HepG2 (cell line): ENCODE measurements at regions not wholly inside any gene's neighbourhood (a gene's known extent, or its start where the extent isn't known, plus 50 kb on each side); places are given as distances from the start of the nearest gene placed in this dataset.

Experiments
- CBX5 ChIP-seq: sonication (generic); formaldehyde crosslinking; IDR thresholded peaks from 2 replicates; pipeline ENCODE4 v1.4.0; 2020; ENCODE audit warnings: missing genetic modification reagents, borderline replicate concordance
- FOXK2 ChIP-seq: fragments of 450-650 bp; IDR thresholded peaks from 2 replicates; pipeline ENCODE4 v1.6.1; 2016
- FOXO1 ChIP-seq: sonication (generic); formaldehyde crosslinking; IDR thresholded peaks from 2 replicates; pipeline ENCODE4 v1.4.0; 2020; ENCODE audit warnings: missing genetic modification reagents
- GATAD1 ChIP-seq: IDR thresholded peaks from 2 replicates; pipeline ENCODE4 v1.6.1; 2016; ENCODE audit warnings: missing genetic modification reagents, missing compliant biosample characterization
- KMT2A ChIP-seq: sonication (generic); formaldehyde crosslinking; IDR thresholded peaks from 2 replicates; pipeline ENCODE4 v1.4.0; 2020; ENCODE audit warnings: missing genetic modification reagents
- MATR3 ChIP-seq: sonication (generic); formaldehyde crosslinking; IDR thresholded peaks from 2 replicates; pipeline ENCODE4 v1.4.0; 2020; ENCODE audit warnings: missing genetic modification reagents
- MTA3 ChIP-seq: sonication (generic); formaldehyde crosslinking; IDR thresholded peaks from 2 replicates; pipeline ENCODE4 v1.4.0; 2020; ENCODE audit warnings: missing genetic modification reagents
- NCOA1 ChIP-seq: sonication (generic); formaldehyde crosslinking; IDR thresholded peaks from 2 replicates; pipeline ENCODE4 v1.9.0; 2021; ENCODE audit warnings: missing genetic modification reagents
- POGZ ChIP-seq: sonication (generic); formaldehyde crosslinking; IDR thresholded peaks from 2 replicates; pipeline ENCODE4 v1.4.0; 2020; ENCODE audit warnings: mild to moderate bottlenecking, missing genetic modification reagents
- POLR2A ChIP-seq, 2 experiments: IDR thresholded peaks; 2 replicates each; pipeline ENCODE4 v1.6.1; 2011; ENCODE audit warnings: low read depth in 2 of 2, low read length in 2 of 2, mild to moderate bottlenecking in 1 of 2, moderate library complexity in 1 of 2; ENCODE audit not compliant: insufficient read depth in 1 of 2
- RNF2 ChIP-seq: fragments of 450-650 bp; conservative IDR thresholded peaks from 2 replicates; pipeline ENCODE4 v1.6.1; 2016; ENCODE audit warnings: low read depth
- TEAD3 ChIP-seq: optimal IDR thresholded peaks from 2 replicates; pipeline ENCODE3; 2016; ENCODE audit warnings: borderline replicate concordance
- ZNF121 ChIP-seq: sonication (generic); formaldehyde crosslinking; IDR thresholded peaks from 2 replicates; pipeline ENCODE4 v1.5.0; 2020; ENCODE audit warnings: mild to moderate bottlenecking, missing genetic modification reagents
- ZNF124 ChIP-seq: sonication (generic); formaldehyde crosslinking; IDR thresholded peaks from 2 replicates; pipeline ENCODE4 v1.4.0; 2020; ENCODE audit warnings: missing genetic modification reagents
- ZNF44 ChIP-seq: sonication (generic); formaldehyde crosslinking; IDR thresholded peaks from 2 replicates; pipeline ENCODE4 v1.5.1; 2020; ENCODE audit warnings: mild to moderate bottlenecking, missing genetic modification reagents
- ZNF556 ChIP-seq: sonication (generic); formaldehyde crosslinking; IDR thresholded peaks from 2 replicates; pipeline ENCODE4 v1.4.0; 2020; ENCODE audit warnings: mild to moderate bottlenecking, missing genetic modification reagents, borderline replicate concordance
- ZNF557 ChIP-seq: sonication (generic); formaldehyde crosslinking; IDR thresholded peaks from 2 replicates; pipeline ENCODE4 v1.4.0; 2020; ENCODE audit warnings: missing genetic modification reagents
- ZNF572 ChIP-seq: sonication (generic); formaldehyde crosslinking; IDR thresholded peaks from 2 replicates; pipeline ENCODE4 v1.5.1; 2020; ENCODE audit warnings: mild to moderate bottlenecking, missing genetic modification reagents
- TF ChIP-seq, protein P1 (sequence below): sonication (generic); formaldehyde crosslinking; IDR thresholded peaks from 2 replicates; pipeline ENCODE4 v1.5.1; 2020; ENCODE audit warnings: mild to moderate bottlenecking, missing genetic modification reagents, moderate library complexity
- TF ChIP-seq, protein P2 (sequence below): sonication (generic); formaldehyde crosslinking; IDR thresholded peaks from 2 replicates; pipeline ENCODE4 v1.5.0; 2020; ENCODE audit warnings: mild to moderate bottlenecking, missing genetic modification reagents, borderline replicate concordance
- TF ChIP-seq, protein P3 (sequence below): sonication (generic); formaldehyde crosslinking; IDR thresholded peaks from 2 replicates; pipeline ENCODE4 v1.4.0; 2020; ENCODE audit warnings: missing genetic modification reagents, borderline replicate concordance
- TF ChIP-seq, protein P4 (sequence below): sonication (generic); formaldehyde crosslinking; IDR thresholded peaks from 2 replicates; pipeline ENCODE4 v1.4.0; 2020; ENCODE audit warnings: mild to moderate bottlenecking, missing genetic modification reagents

DNA sequence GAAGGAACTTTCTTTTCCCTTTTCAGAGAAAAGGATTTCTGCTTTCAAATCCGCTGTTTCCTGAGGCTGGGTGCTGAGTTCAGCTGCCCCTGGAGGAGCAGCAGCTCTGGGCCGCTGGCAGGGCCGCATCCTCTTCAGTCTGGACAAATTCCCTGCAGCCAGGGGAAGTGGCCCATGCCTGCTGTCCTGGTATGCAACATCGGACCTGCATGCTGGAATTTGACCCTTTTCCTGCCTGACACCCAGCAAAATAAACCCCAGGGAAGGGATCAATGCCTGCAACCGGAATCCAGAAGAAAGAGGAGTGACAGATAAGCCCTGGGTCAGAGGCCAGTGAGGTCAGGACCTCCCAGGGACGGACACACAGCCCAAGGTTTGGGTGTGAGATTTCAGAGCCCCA, 54.1 kb upstream of the LINC01488 start (continued):
- peak in 1 of 2 experiments; percentile 50; a peak in 2 of 4 replicates for TF ChIP-seq POLR2A (IDR thresholded peaks at IDR 0.05; ENCODE audit: insufficient read depth in 1 of 2, low read depth in 2 of 2, low read length in 2 of 2)
- TF ChIP-seq FOXO1 (CRISPR knock-in tag), result peak; percentile 88; the same call in 1 of the 2 replicates
- no peak for TF ChIP-seq RNF2
- peak; percentile 99 for TF ChIP-seq ZNF556 (CRISPR knock-in tag)
- 0 out of 2 replicates have a peak, but pooled peaks have one; percentile 48 for TF ChIP-seq ZNF44
- peak; percentile 87; the same call in 1 of the 2 replicates for TF ChIP-seq CBX5 (CRISPR knock-in tag)
- peak; percentile 39; the same call in 1 of the 2 replicates for TF ChIP-seq NCOA1 (CRISPR knock-in tag)
- TF ChIP-seq, protein P1, sequence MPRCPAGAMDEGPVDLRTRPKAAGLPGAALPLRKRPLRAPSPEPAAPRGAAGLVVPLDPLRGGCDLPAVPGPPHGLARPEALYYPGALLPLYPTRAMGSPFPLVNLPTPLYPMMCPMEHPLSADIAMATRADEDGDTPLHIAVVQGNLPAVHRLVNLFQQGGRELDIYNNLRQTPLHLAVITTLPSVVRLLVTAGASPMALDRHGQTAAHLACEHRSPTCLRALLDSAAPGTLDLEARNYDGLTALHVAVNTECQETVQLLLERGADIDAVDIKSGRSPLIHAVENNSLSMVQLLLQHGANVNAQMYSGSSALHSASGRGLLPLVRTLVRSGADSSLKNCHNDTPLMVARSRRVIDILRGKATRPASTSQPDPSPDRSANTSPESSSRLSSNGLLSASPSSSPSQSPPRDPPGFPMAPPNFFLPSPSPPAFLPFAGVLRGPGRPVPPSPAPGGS, result peak; percentile 50; the same call in 1 of the 2 replicates
- peak; percentile 70 for TF ChIP-seq ZNF124
- no peak for TF ChIP-seq MTA3 (CRISPR knock-in tag)
- TF ChIP-seq, protein P2, sequence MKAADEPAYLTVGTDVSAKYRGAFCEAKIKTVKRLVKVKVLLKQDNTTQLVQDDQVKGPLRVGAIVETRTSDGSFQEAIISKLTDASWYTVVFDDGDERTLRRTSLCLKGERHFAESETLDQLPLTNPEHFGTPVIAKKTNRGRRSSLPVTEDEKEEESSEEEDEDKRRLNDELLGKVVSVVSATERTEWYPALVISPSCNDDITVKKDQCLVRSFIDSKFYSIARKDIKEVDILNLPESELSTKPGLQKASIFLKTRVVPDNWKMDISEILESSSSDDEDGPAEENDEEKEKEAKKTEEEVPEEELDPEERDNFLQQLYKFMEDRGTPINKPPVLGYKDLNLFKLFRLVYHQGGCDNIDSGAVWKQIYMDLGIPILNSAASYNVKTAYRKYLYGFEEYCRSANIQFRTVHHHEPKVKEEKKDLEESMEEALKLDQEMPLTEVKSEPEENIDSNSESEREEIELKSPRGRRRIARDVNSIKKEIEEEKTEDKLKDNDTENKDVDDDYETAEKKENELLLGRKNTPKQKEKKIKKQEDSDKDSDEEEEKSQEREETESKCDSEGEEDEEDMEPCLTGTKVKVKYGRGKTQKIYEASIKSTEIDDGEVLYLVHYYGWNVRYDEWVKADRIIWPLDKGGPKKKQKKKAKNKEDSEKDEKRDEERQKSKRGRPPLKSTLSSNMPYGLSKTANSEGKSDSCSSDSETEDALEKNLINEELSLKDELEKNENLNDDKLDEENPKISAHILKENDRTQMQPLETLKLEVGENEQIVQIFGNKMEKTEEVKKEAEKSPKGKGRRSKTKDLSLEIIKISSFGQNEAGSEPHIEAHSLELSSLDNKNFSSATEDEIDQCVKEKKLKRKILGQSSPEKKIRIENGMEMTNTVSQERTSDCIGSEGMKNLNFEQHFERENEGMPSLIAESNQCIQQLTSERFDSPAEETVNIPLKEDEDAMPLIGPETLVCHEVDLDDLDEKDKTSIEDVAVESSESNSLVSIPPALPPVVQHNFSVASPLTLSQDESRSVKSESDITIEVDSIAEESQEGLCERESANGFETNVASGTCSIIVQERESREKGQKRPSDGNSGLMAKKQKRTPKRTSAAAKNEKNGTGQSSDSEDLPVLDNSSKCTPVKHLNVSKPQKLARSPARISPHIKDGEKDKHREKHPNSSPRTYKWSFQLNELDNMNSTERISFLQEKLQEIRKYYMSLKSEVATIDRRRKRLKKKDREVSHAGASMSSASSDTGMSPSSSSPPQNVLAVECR (CRISPR knock-in tag), result peak; percentile 62; the same call in 1 of the 2 replicates
- TF ChIP-seq POGZ (CRISPR knock-in tag), result peak; percentile 83
- TF ChIP-seq, protein P3, sequence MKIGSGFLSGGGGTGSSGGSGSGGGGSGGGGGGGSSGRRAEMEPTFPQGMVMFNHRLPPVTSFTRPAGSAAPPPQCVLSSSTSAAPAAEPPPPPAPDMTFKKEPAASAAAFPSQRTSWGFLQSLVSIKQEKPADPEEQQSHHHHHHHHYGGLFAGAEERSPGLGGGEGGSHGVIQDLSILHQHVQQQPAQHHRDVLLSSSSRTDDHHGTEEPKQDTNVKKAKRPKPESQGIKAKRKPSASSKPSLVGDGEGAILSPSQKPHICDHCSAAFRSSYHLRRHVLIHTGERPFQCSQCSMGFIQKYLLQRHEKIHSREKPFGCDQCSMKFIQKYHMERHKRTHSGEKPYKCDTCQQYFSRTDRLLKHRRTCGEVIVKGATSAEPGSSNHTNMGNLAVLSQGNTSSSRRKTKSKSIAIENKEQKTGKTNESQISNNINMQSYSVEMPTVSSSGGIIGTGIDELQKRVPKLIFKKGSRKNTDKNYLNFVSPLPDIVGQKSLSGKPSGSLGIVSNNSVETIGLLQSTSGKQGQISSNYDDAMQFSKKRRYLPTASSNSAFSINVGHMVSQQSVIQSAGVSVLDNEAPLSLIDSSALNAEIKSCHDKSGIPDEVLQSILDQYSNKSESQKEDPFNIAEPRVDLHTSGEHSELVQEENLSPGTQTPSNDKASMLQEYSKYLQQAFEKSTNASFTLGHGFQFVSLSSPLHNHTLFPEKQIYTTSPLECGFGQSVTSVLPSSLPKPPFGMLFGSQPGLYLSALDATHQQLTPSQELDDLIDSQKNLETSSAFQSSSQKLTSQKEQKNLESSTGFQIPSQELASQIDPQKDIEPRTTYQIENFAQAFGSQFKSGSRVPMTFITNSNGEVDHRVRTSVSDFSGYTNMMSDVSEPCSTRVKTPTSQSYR, result peak; percentile 52; the same call in 1 of the 2 replicates
- peak; percentile 96 for TF ChIP-seq ZNF572 (CRISPR knock-in tag)
- no peak for TF ChIP-seq MATR3 (CRISPR knock-in tag)
- peak; percentile 58 for TF ChIP-seq GATAD1 (CRISPR knock-in tag)
- TF ChIP-seq TEAD3 (CRISPR knock-in tag), result peak; percentile 99
- TF ChIP-seq ZNF557 (CRISPR knock-in tag), result peak; percentile 69; the same call in 1 of the 2 replicates
- TF ChIP-seq, protein P4, sequence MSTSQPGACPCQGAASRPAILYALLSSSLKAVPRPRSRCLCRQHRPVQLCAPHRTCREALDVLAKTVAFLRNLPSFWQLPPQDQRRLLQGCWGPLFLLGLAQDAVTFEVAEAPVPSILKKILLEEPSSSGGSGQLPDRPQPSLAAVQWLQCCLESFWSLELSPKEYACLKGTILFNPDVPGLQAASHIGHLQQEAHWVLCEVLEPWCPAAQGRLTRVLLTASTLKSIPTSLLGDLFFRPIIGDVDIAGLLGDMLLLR (CRISPR knock-in tag), result peak; percentile 79; the same call in 1 of the 2 replicates
- peak; percentile 66 for TF ChIP-seq KMT2A (CRISPR knock-in tag)
- TF ChIP-seq ZNF121, result peak; percentile 75; the same call in 1 of the 2 replicates
- no peak for TF ChIP-seq FOXK2
